ENCODE measurements at regions not wholly inside any gene's neighbourhood (a gene's known extent, or its start where the extent isn't known, plus 50 kb on each side); places are given as distances from the start of the nearest gene placed in this dataset.

DNA sequence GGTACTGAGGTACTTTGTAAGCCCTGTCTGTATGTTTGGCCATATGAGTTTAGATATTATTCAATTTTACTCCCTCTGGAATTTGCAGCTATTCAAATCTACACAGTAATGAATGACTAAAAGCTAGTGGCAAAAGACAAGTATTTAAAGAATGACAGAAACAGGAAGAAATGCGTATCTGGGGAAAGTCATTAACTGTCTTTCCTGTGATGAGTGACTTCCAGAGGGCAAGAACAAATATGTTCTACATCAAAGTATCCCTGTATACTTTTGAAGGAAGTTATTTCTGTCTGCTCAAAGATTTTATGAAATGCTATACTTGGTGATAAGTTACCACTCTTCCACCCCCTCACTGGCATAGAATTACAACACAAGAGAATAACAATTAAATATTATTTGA lies 489.3 kb upstream of the SOX9 start:
- TF ChIP-seq, protein P1, sequence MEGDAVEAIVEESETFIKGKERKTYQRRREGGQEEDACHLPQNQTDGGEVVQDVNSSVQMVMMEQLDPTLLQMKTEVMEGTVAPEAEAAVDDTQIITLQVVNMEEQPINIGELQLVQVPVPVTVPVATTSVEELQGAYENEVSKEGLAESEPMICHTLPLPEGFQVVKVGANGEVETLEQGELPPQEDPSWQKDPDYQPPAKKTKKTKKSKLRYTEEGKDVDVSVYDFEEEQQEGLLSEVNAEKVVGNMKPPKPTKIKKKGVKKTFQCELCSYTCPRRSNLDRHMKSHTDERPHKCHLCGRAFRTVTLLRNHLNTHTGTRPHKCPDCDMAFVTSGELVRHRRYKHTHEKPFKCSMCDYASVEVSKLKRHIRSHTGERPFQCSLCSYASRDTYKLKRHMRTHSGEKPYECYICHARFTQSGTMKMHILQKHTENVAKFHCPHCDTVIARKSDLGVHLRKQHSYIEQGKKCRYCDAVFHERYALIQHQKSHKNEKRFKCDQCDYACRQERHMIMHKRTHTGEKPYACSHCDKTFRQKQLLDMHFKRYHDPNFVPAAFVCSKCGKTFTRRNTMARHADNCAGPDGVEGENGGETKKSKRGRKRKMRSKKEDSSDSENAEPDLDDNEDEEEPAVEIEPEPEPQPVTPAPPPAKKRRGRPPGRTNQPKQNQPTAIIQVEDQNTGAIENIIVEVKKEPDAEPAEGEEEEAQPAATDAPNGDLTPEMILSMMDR (IDR thresholded peaks at IDR 0.05; ENCODE audit: insufficient read depth, low read depth, low read length, missing control alignments), result no peak
- no peak overlapping the region for H3K4me3 ChIP-seq (ENCODE audit: low read length)
- peak; percentile 66 for DNase-seq (ENCODE audit: low read depth)

- TF ChIP-seq, protein P1 (IDR thresholded peaks at IDR 0.05; ENCODE audit: insufficient read depth, low read depth, low read length, missing control alignments), result no peak
- H3K4me3 ChIP-seq (ENCODE audit: low read length), result no peak overlapping the region
- DNase-seq (ENCODE audit: low read depth), result peak; percentile 48
Observed at GRCh38 chr17:71632328-71632727, 488.5 kb upstream of the SOX9 start.

- peak; percentile 98 for DNase-seq (ENCODE audit: low read depth)
- TF ChIP-seq, protein P1 (IDR thresholded peaks at IDR 0.05; ENCODE audit: insufficient read depth, low read depth, low read length, missing control alignments), result no peak
- no peak overlapping the region for H3K4me3 ChIP-seq (ENCODE audit: low read length)
Observed at GRCh38 chr17:71633391-71633849, 487.4 kb upstream of the SOX9 start.

DNA sequence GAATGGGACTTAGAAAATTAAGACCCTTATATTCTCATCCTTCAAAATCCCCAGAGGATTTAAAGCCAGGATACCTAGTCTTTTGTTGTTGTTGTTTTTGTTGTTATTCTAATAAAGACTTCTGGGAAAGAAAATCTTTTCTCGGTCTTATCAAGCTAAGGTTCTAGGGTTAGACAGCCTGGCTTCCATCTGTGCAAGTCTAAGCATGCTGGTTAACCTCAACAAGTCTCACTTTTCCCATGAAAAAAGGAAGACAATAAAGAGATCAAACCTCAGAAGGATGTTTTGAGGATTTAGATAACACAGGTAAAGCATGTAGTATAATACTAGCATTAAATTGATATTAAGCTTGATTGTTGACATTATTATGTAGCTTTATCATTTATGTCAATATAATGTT lies 486.4 kb upstream of the SOX9 start:
- H3K4me3 ChIP-seq (ENCODE audit: low read length), result no peak overlapping the region
- TF ChIP-seq, protein P1 (IDR thresholded peaks at IDR 0.05; ENCODE audit: insufficient read depth, low read depth, low read length, missing control alignments), result no peak
- DNase-seq (ENCODE audit: low read depth), result peak; percentile 72

DNA sequence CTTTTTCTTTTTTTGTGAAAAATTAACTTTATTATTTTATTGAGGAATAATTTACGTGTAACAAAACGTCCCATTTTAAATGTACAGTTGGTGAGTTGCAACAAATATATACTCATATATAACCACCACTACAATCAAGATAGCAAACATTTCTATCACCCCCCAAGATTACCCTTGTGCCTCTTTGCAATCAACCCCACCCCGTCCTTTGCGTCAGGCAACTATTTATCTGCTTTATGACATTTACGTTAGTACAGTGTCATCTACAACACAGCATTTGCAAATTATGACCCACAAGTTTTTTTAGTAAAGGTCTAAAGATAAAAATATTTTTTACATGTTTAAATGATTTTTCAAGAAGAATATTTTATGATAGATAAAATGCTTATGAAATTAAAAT lies 485.6 kb upstream of the SOX9 start:
- TF ChIP-seq, protein P1 (IDR thresholded peaks at IDR 0.05; ENCODE audit: insufficient read depth, low read depth, low read length, missing control alignments), result no peak
- H3K4me3 ChIP-seq (ENCODE audit: low read length), result no peak overlapping the region
- no peak for DNase-seq (ENCODE audit: low read depth)

GRCh38 chr17:71636644-71637043 lies 484.2 kb upstream of the SOX9 start:
- TF ChIP-seq, protein P1 (IDR thresholded peaks at IDR 0.05; ENCODE audit: insufficient read depth, low read depth, low read length, missing control alignments), result no peak
- H3K4me3 ChIP-seq (ENCODE audit: low read length), result no peak overlapping the region
- no peak for DNase-seq (ENCODE audit: low read depth)

- TF ChIP-seq, protein P1 (IDR thresholded peaks at IDR 0.05; ENCODE audit: insufficient read depth, low read depth, low read length, missing control alignments), result no peak
- DNase-seq (ENCODE audit: low read depth), result no peak
- H3K4me3 ChIP-seq (ENCODE audit: low read length), result no peak overlapping the region
Observed at GRCh38 chr17:71638668-71639067, 482.2 kb upstream of the SOX9 start.
